SW480 (cell line): ENCODE measurements at regions not wholly inside any gene's neighbourhood (a gene's known extent, or its start where the extent isn't known, plus 50 kb on each side); places are given as distances from the start of the nearest gene placed in this dataset.

Experiments used
- DNase-seq: peaks from one replicate; pipeline ENCODE4 v3.0.0-alpha.2; 2016; ENCODE audit warnings: low spot score

GRCh38 chr1:11338284-11338924 lies 65.4 kb downstream of the UBIAD1 start:
- no peak for DNase-seq

DNA sequence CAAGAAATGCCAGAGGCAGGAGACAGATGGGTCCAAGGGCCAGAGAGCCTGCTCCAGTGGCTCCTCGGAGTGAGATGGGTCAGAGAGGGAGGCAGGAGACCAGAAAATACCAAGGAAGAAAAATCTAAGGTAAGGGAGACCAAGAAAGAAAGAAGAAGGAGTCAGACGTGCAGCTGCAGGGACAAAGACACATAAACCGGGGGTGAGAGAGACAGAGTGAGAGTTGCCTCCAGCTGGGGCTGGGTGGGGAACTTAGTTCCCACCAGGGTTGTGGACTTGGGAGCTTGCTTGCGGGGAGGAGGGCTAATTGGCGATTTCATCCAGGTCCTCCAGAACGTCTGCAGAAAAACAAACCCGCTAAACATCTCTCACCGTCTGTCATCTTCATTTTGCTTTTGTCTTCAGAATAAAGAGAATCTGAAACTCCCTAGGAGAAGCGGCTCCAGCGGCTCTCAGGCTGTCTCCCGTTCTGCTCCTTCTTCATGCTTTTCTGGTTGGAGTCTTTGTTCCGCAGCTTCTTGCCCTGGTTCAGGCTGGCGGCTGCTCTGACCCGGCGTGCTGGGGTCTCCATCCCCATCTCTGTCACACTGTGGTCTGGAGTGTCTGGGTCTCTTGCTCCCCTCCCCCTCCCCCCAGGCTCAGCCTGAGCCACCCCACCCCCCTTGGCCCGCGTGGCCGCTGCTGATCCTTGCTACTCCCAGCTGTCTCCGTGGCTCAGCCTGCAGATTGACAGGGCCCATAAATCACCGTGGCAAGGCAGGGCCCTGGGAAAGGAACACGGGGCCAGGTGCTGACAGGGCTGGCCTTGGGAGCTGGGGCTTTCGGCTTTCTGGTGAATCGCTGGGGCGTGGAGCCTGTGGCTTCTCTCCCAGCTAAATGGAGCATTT lies 66.6 kb downstream of the UBIAD1 start:
- DNase-seq: peak; percentile 74

- no peak for DNase-seq
Measured at GRCh38 chr1:11340233-11340632, 67.2 kb downstream of the UBIAD1 start.

DNA sequence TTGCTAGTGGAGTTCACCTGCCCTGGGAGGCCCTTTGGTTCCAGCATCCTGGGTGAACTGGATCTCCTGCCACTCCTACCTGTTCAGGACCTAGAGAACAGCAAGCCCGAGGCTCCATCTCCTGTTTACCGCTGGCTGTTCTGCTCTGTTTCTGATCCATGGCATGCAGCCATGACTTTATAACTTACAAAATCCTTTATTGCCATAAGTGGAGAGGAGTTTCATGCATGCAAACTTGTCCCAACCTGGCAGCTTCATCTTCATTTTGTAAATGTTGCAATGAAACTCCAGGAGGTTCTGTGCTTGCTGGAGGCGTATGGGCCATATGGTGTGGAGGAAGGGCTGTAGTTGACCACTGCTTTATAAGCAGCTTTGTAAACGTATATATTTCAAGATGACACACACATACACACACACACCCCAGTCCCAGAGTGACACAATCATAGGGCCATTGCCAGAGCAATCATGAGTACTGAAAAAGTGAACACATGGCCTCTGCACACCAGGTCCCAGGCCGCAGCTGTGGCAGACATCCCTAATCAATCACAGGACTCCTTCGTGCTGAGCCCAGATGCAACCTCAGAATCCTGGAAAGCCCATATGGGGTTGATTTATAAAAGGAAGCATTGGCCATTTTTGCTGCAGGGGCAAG lies 69.0 kb downstream of the UBIAD1 start:
- DNase-seq: no peak

DNA sequence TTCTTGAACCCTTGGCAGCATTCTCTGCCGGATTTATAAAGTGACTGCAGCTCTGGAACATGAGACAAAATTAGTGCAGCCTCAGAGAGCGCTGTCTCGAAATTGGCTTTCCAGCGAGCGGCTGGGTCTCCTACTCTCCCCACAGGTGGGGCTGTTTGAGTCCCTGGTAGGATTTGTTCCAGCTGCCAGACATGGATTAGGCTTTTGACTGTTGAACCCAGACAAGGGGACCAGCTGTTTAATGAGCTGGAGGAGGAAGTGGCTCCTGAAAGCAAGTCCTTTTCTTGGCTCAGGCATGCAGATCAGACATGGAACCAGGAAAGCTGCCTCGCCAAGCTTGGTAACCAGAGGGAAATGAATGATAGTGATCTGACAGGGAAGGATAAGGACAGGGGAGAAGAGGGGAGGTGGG lies 69.6 kb downstream of the UBIAD1 start:
- DNase-seq: no peak

- no peak for DNase-seq
Measured at GRCh38 chr1:11345971-11346715, 73.1 kb downstream of the UBIAD1 start.

DNA sequence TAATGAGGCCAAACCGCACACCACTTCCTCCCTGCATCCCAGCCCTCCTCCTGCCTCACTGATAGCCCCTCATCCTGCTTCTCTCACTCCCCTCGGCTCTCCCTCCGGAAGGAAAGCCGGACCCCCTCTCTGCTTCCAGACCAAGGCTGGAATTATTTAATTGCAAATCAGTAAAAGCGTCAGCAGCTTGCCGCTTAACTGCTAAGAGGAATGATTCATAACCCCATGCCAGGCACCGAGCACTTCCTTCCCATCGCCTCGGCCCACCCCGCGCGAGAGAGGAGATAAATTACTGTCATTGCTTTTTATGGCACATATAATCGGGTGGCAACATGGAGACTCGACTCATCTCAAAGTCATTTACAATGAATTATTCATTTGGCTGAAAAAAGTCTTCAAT lies 77.3 kb downstream of the UBIAD1 start:
- DNase-seq: no peak

GRCh38 chr1:11352058-11352715 lies 79.2 kb downstream of the UBIAD1 start:
- DNase-seq: no peak

- DNase-seq: no peak
Measured at GRCh38 chr1:11352816-11353799, 80.1 kb downstream of the UBIAD1 start.

GRCh38 chr1:11354893-11355553 lies 82.0 kb downstream of the UBIAD1 start:
- no peak for DNase-seq

- no peak for DNase-seq
Measured at GRCh38 chr1:11355559-11356475, 82.8 kb downstream of the UBIAD1 start.

- DNase-seq: no peak
Measured at GRCh38 chr1:11357276-11357675, 84.3 kb downstream of the UBIAD1 start.

DNA sequence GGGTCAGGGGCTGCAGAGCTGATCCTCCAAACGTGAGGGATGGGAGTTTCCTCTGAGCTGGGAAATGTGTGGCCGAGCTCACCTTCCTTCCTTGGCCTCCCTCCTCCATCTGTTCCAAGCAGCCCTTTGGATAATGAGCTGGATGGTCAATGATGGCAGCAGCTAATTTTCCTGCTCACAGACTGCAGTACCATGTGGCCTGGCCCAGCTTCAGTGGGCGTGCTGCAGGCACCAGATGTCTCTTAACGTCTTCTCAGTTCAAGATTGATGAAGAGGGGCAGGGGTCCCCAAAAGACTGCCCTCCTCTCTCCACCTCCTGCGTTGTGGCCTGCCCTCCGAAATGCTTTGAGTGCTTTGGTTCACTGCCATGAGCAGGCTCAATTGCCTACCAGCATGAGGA lies 86.0 kb downstream of the UBIAD1 start:
- no peak for DNase-seq

DNA sequence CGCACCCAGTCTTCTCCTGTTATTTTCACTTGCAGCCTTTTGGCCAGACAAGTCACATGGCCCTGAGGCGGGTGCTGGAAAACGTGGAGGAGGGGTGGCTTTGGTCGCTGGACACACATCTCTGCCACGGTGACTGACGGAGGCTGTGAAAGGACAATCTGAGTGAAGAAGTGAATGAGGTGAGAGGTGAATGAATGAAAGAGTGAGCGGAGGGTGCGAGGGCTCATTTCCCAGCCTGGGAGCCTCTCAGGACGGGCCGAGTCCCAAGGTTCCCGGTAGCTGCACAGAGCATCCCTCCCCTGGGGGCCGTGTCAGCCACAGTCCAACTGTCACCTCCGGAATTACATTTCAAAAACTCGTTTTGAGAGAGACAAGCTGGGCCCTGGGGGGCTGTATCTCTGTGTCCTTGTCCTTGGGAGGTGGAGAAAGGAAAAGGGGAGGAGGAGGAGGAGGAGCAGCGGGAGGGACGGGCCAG lies 89.6 kb downstream of the UBIAD1 start:
- DNase-seq: no peak

DNA sequence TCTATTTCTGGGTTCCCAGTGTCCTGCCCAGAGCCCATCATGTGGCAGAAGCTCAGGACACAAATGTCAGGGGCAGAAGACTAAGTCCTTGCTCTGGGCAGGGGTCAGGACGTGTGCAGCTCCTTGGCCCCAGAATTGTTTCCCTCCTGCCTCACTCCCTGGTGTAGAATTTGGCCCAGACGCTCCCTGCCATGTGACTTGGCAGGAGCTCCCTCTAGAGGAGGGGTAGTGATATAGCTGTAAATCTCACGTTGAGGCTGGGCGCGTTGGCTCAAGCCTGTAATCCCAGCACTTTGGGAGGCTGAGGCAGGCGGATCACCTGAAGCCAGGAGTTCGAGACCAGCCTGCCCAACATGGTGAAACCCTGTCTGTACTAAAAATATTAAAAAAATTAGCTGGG lies 91.2 kb downstream of the UBIAD1 start:
- DNase-seq: peak; percentile 36

DNA sequence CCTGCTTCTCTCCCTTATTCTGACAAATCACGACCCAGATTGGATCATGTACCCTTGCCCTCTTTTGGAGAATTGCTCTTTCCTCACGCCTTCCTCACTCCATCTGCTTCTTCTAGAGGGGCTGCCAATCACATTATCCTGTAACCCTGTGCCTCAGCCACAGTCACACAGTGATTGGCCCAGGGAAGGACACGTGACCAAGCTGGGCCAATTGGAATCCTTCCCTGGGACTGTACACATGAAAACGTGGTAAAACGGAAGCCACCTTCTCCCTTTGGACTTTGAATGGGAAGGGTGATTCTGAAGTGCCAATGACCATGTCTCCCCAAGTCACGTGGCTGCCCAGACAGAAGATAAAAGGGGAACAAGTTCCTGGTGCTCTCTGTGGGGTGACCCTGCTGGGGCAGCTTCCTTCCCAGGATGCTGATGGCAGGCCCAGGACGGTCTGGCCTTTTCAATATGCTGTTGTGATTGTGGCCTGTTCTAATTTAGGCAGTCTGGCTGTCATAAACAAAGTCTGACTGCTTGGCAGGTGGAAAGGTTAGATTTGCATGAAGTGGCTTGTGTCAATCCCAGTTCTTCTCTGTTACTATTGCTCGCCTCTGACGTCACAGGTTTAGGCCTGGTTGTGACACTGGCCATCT lies 92.9 kb downstream of the UBIAD1 start:
- DNase-seq: no peak

DNA sequence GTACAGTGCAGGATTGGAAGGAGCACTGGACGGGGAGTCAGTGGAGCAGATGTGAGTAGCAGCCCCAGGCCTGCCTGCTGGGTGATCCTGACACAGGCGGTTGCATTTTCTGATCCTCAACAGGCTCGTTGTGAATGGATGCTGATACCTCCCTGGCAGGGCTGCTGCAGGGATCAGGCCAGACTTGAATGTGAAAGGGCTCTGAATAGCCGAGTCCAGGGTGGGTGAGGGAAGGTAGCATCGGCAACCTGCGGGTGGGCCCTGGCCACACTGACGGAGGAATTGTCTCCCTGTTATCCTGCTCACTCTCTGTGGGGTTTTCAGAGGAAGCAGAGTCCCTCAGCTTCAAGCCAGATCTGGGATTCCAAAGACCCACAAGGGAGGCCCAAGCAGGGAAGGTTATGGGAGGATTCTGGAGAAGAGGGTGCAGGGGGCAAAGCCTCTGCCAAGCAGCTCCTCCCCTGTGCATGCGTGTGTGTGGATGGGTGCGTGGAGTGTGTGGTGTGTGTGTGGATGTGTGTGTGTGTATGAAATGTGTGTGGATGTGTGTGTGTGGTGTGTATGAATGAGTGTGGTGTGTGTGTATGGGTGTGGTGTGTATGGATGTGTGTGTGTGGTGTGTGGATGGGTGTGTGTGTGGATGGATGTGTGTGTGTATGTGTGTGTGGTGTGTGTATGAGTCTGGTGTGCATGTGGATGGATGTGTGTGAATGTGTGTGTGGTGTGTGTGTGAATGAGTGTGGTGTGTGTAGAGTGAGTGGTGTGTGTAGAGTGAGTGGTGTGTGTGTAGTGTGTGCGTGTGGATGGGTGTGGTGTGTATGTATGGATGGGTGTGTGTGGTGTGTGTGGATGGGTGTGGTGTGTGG lies 100.3 kb downstream of the UBIAD1 start:
- DNase-seq: no peak
